ENCODE measurements at regions not wholly inside any gene's neighbourhood (a gene's known extent, or its start where the extent isn't known, plus 50 kb on each side); places are given as distances from the start of the nearest gene placed in this dataset.

- no peak for TF ChIP-seq CTCF (IDR thresholded peaks at IDR 0.05; ENCODE audit: unreplicated experiment)
- Mint-ChIP-seq H3K27ac (no peak overlapping the region), H3K9me3 (ENCODE audit: low read depth) (peaks cover 2% of the 10 kb centered on the region), H3K27me3 (peaks cover 3% of the 10 kb centered on the region), H3K36me3 (ENCODE audit: insufficient read depth) (no peaks in the 10 kb centered on the region), H3K4me1 (ENCODE audit: low read depth) (peaks cover 3% of the 10 kb centered on the region), H3K4me3 (ENCODE audit: low read depth) (no peak overlapping the region)
- DNase-seq (ENCODE audit: low spot score, unreplicated experiment): no peak
These were observed 424.8 kb upstream of the ZEB2 start for GRCh38 chr2:144944546-144945220.

GRCh38 chr2:144943986-144944385, 424.1 kb upstream of the ZEB2 start:
- Mint-ChIP-seq H3K9me3 (ENCODE audit: low read depth) (peaks cover 2% of the 10 kb centered on the region), H3K36me3 (ENCODE audit: insufficient read depth) (no peaks in the 10 kb centered on the region), H3K4me1 (ENCODE audit: low read depth) (peaks cover 3% of the 10 kb centered on the region), H3K4me3 (ENCODE audit: low read depth) (no peak overlapping the region), H3K27me3 (peaks cover 3% of the 10 kb centered on the region), H3K27ac (no peak overlapping the region)
- DNase-seq (ENCODE audit: low spot score, unreplicated experiment): no peak
- no peak for TF ChIP-seq CTCF (IDR thresholded peaks at IDR 0.05; ENCODE audit: unreplicated experiment)

GRCh38 chr2:144943293-144943941, 423.5 kb upstream of the ZEB2 start:
- H3K9me3 Mint-ChIP-seq (ENCODE audit: low read depth): peaks cover 2% of the 10 kb centered on the region
- peaks cover 3% of the 10 kb centered on the region for H3K4me1 Mint-ChIP-seq (ENCODE audit: low read depth)
- H3K27ac Mint-ChIP-seq: no peak overlapping the region

GRCh38 chr2:144942516-144943256, 422.8 kb upstream of the ZEB2 start:
- Mint-ChIP-seq H3K4me1 (ENCODE audit: low read depth) (peaks cover 5% of the 10 kb centered on the region), H3K27me3 (peaks cover 3% of the 10 kb centered on the region), H3K4me3 (ENCODE audit: low read depth) (no peak overlapping the region), H3K36me3 (ENCODE audit: insufficient read depth) (no peaks in the 10 kb centered on the region), H3K27ac (no peak overlapping the region), H3K9me3 (ENCODE audit: low read depth) (peaks cover 2% of the 10 kb centered on the region)
- no peak for DNase-seq (ENCODE audit: low spot score, unreplicated experiment)
- no peak for TF ChIP-seq CTCF (IDR thresholded peaks at IDR 0.05; ENCODE audit: unreplicated experiment)

More at GRCh38 chr2:144943293-144943941, 423.5 kb upstream of the ZEB2 start:
- peaks cover 3% of the 10 kb centered on the region for H3K27me3 Mint-ChIP-seq
- TF ChIP-seq CTCF (IDR thresholded peaks at IDR 0.05; ENCODE audit: unreplicated experiment): no peak
- H3K4me3 Mint-ChIP-seq (ENCODE audit: low read depth): no peak overlapping the region
- DNase-seq (ENCODE audit: low spot score, unreplicated experiment): no peak
- H3K36me3 Mint-ChIP-seq (ENCODE audit: insufficient read depth): no peaks in the 10 kb centered on the region

DNA sequence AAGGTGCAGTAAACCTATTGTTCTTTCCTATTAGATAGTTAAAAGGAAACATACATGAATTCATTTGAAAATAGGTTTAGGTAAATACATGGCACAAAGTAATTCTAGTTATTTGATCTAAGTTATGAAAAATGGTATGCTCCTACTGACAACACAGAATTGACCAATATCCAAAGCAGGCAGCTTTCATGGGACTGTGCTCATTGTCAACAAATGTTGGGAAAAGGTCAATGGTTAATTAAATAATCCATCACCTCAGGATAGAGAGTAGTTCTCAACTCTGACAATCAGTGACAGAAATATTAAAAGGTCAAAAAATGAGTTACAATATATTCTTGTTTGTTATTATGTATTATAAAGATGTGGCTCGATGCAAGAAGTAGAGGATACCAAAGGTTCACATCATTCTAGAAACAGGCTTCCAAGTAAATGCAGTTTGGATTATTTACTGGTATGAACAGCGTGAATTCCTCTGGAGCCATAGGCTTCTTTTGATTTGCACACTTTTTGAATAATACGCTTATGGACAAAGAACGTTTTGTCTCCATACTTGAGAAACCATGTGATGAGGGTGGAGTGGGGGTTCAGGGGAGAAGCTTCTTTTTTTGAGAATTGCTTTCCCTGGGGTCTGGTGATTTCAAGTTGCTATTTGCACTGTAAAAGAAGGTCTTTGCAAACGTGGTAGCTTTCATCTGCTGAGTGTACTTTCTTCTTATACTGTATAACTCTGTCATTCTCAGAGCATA, 422.0 kb upstream of the ZEB2 start:
- no peak for TF ChIP-seq CTCF (IDR thresholded peaks at IDR 0.05; ENCODE audit: unreplicated experiment)
- Mint-ChIP-seq H3K27me3 (peaks cover 3% of the 10 kb centered on the region), H3K36me3 (ENCODE audit: insufficient read depth) (no peaks in the 10 kb centered on the region), H3K27ac (no peak overlapping the region), H3K4me3 (ENCODE audit: low read depth) (no peak overlapping the region), H3K4me1 (ENCODE audit: low read depth) (peaks cover 5% of the 10 kb centered on the region), H3K9me3 (ENCODE audit: low read depth) (peaks cover 2% of the 10 kb centered on the region)
- DNase-seq (ENCODE audit: low spot score, unreplicated experiment): no peak

Data from progenitor cell of endocrine pancreas (in vitro differentiated cells).